GM12878 (cell line): ENCODE measurements at regions not wholly inside any gene's neighbourhood (a gene's known extent, or its start where the extent isn't known, plus 50 kb on each side); places are given as distances from the start of the nearest gene placed in this dataset.

ENCODE experiments used
- ATAC-seq: fragments of 200-7000 bp; cut with Tn5 transposase; 3 replicates; pipeline ENCODE4 v1.9.1; 2020; ENCODE audit warnings: mild to moderate bottlenecking, moderate library complexity
- BruUV-seq: library from RNA; stranded (reverse); fragments of 400-500 nt; replicated peaks from 2 replicates; lab custom pipeline; 2021; lab: Mats Ljungman, UMichigan
- CTCF ChIA-PET: fragments of 300-600 bp; sonication (Branson Sonifier 250); formaldehyde crosslinking; extraction: SDS; loops from one replicate; lab custom pipeline; 2021; ENCODE audit warnings: inconsistent platforms; lab: Yijun Ruan, JAX
- POLR2A ChIA-PET: fragments of 350-600 bp; formaldehyde crosslinking; extraction: SDS; loops from one replicate; lab custom pipeline; 2021; ENCODE audit warnings: inconsistent platforms; lab: Charles Lee
- RAD21 ChIA-PET: fragments of 300-600 bp; sonication (Branson Sonifier 250); formaldehyde crosslinking; loops from one replicate; lab custom pipeline; 2023; ENCODE audit warnings: antibody characterized with exemption; ENCODE audit not compliant: unreplicated experiment; lab: Charles Lee
- SMC1A ChIA-PET: fragments of 300-600 bp; sonication (Branson Sonifier 250); formaldehyde crosslinking; loops from one replicate; lab custom pipeline; 2023; ENCODE audit not compliant: unreplicated experiment, uncharacterized antibody; lab: Charles Lee
- DNase-seq: peaks from one replicate; pipeline ENCODE4 v3.0.0-alpha.2; 2011; ENCODE audit warnings: low read depth, low spot score
- FAIRE-seq: peaks from 3 replicates; lab custom pipeline; 2011; peaks lifted over from hg19 to GRCh38; lab: Jason Lieb, UNC
- H2AFZ ChIP-seq: 2 replicates; pipeline ENCODE4 v1.6.0; 2011; ENCODE audit warnings: low read depth, low read length, control low read depth; ENCODE audit not compliant: control insufficient read depth
- H3K27ac ChIP-seq: 2 replicates; pipeline ENCODE4 v1.5.1; 2011; ENCODE audit warnings: control low read depth; ENCODE audit not compliant: control insufficient read depth, insufficient read depth
- H3K27me3 ChIP-seq, 2 experiments: replicated peaks in 1 of 2; 2 replicates each; pipeline versions ENCODE4 v1.6.0 to v1.6.1; 2011; ENCODE audit warnings: low read length in 1 of 2; ENCODE audit not compliant: control insufficient read depth in 2 of 2, insufficient read depth in 2 of 2
- H3K36me3 ChIP-seq, 2 experiments: 2 replicates each; pipeline ENCODE4 v1.5.1; 2011; ENCODE audit warnings: low read length in 1 of 2; ENCODE audit not compliant: control insufficient read depth in 2 of 2, insufficient read depth in 2 of 2
- H3K4me1 ChIP-seq: 2 replicates; pipeline ENCODE4 v1.6.1; 2011; ENCODE audit warnings: mild to moderate bottlenecking, low read length, moderate library complexity, mixed read lengths; ENCODE audit not compliant: control insufficient read depth, insufficient read depth
- H3K4me2 ChIP-seq: 2 replicates; pipeline ENCODE4 v1.6.0; 2011; ENCODE audit warnings: control low read depth; ENCODE audit not compliant: control insufficient read depth, insufficient read depth
- H3K4me3 ChIP-seq: fragments of 200-600 bp; sonication (generic); 2 replicates; pipeline ENCODE4 v1.5.1; 2016
- H3K79me2 ChIP-seq: 2 replicates; pipeline ENCODE4 v1.6.0; 2011; ENCODE audit warnings: low read length; ENCODE audit not compliant: control insufficient read depth, insufficient read depth
- H3K9ac ChIP-seq: 2 replicates; pipeline ENCODE4 v1.8.0; 2011; ENCODE audit warnings: low read length, control low read depth, mixed read lengths; ENCODE audit not compliant: control insufficient read depth, insufficient read depth
- H3K9me3 ChIP-seq: replicated peaks from 3 replicates; pipeline ENCODE4 v1.5.1; 2011; ENCODE audit warnings: mild to moderate bottlenecking, low read length; ENCODE audit not compliant: control insufficient read depth, insufficient read depth
- H4K20me1 ChIP-seq: 2 replicates; pipeline ENCODE4 v1.6.0; 2011; ENCODE audit not compliant: control insufficient read depth, insufficient read depth
- CBX3 ChIP-seq: fragments of 200-600 bp; sonication (generic); IDR thresholded peaks from 2 replicates; pipeline ENCODE4 v1.6.1; 2016; ENCODE audit warnings: low read depth, borderline replicate concordance
- EZH2 ChIP-seq: IDR thresholded peaks from 2 replicates; pipeline ENCODE4 v1.6.1; 2012; ENCODE audit warnings: low read depth, mild to moderate bottlenecking, control low read depth, inconsistent platforms, low read length, borderline replicate concordance; ENCODE audit not compliant: control insufficient read depth
- GATAD2B ChIP-seq: fragments of 450-650 bp; conservative IDR thresholded peaks from 2 replicates; pipeline ENCODE4 v1.6.1; 2017; ENCODE audit warnings: low read depth, mild to moderate bottlenecking, moderate library complexity
- LARP7 ChIP-seq: fragments of 450-650 bp; IDR thresholded peaks from 2 replicates; pipeline ENCODE4 v1.6.1; 2017; ENCODE audit warnings: mild to moderate bottlenecking
- NFYB ChIP-seq: IDR thresholded peaks from 2 replicates; pipeline ENCODE4 v1.6.1; 2011; ENCODE audit warnings: low read depth, mild to moderate bottlenecking, low read length, improper control_type of control experiment, moderate library complexity; ENCODE audit not compliant: insufficient read depth
- NRF1 ChIP-seq: conservative IDR thresholded peaks from 2 replicates; pipeline ENCODE4 v1.6.1; 2011; ENCODE audit warnings: mild to moderate bottlenecking, low read depth, low read length, improper control_type of control experiment
- POLR2AphosphoS2 ChIP-seq: IDR thresholded peaks from 2 replicates; pipeline ENCODE4 v1.6.1; 2011; ENCODE audit warnings: low read depth, mild to moderate bottlenecking, low read length, improper control_type of control experiment, moderate library complexity
- RFX5 ChIP-seq: IDR thresholded peaks from 2 replicates; pipeline ENCODE4 v1.6.1; 2011; ENCODE audit warnings: low read depth, low read length, improper control_type of control experiment
- SMAD1 ChIP-seq: fragments of 450-650 bp; IDR thresholded peaks from 2 replicates; pipeline ENCODE4 v1.6.1; 2018; ENCODE audit warnings: mild to moderate bottlenecking, low read depth; ENCODE audit not compliant: partially characterized antibody
- ZBED1 ChIP-seq: IDR thresholded peaks from 2 replicates; pipeline ENCODE4 v1.6.1; 2016; ENCODE audit warnings: borderline replicate concordance
- WGBS: methylation state at CpG from one replicate; pipeline ENCODE4 v1.1.6; 2016; ENCODE audit warnings: low lambda C conversion rate; ENCODE audit not compliant: insufficient replicate concordance, insufficient coverage; ENCODE audit errors: missing lambda C conversion rate; 5-methylcytosine and 5-hydroxymethylcytosine counted together
- in situ Hi-C: fragments of 300-500 bp; cut with MboI; formaldehyde crosslinking; loops from 9 replicates; pipeline ENCODE4 v1.14.3; 2018; ENCODE audit warnings: mixed read lengths
- intact Hi-C: fragments of 100-400 bp; cut with micrococcal nuclease; formaldehyde crosslinking; loops from one replicate; pipeline ENCODE4 v1.14.2; 2022; ENCODE audit not compliant: unreplicated experiment
- TF ChIP-seq, protein P1 (sequence below): IDR thresholded peaks from 2 replicates; pipeline ENCODE4 v1.6.1; 2012; ENCODE audit warnings: mild to moderate bottlenecking, low read depth, low read length
- TF ChIP-seq, protein P2 (sequence below): fragments of 150-350 bp; IDR thresholded peaks from 2 replicates; pipeline ENCODE4 v1.6.1; 2014; ENCODE audit warnings: mild to moderate bottlenecking, low read depth, low read length
- TF ChIP-seq, protein P3 (sequence below): fragments of 450-650 bp; conservative IDR thresholded peaks from 2 replicates; pipeline ENCODE4 v1.6.1; 2017; ENCODE audit warnings: mild to moderate bottlenecking, moderate library complexity
- TF ChIP-seq, protein P4 (sequence below): fragments of 450-650 bp; IDR thresholded peaks from 2 replicates; pipeline ENCODE4 v1.6.1; 2018; ENCODE audit warnings: mild to moderate bottlenecking, low read depth, moderate library complexity; ENCODE audit not compliant: partially characterized antibody

DNA sequence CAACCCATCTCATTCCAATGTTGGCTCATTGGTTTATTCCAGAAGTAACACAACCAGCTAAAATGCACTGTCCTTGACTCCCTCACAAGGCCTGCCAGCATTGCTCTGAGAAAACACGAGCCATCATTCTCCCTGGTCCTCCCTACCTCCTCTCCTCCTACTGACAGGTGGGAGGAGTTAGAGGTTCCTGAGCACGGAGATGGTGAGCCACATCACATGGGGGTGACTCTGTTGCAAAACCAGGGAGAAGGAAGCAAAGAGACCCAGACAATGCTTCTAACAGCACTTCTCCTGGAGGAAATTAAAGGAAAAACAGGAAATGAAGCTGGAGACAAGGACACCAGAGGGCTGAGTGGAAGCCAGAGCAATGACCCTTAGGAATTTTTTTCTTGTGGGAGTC, 667.4 kb downstream of the NTRK3 start:
- no TSS peak for BruUV-seq
- no peak overlapping the region for H3K4me3 ChIP-seq
- ATAC-seq, result no peak
- H3K79me2 ChIP-seq, result no peaks in the 10 kb centered on the region
- ChIA-PET CTCF (no interaction called here), RAD21 (no interaction called here), SMC1A (no interaction called here), POLR2A (no interaction called here)
- H3K9ac ChIP-seq, result no peak overlapping the region
- no peak overlapping the region for H3K4me2 ChIP-seq
- H3K27me3 ChIP-seq, result no peaks in the 10 kb centered on the region
- no peak for FAIRE-seq
- intact Hi-C loops (no loop called here), in situ Hi-C loops (no loop called here)
- H4K20me1 ChIP-seq, result no peaks in the 10 kb centered on the region
- H3K27ac ChIP-seq, result no peak overlapping the region
- H3K9me3 ChIP-seq, result no peaks in the 10 kb centered on the region; the same call in 2 of the 3 replicates
- no peaks in the 10 kb centered on the region for H3K36me3 ChIP-seq
- H3K4me1 ChIP-seq, result no peaks in the 10 kb centered on the region
- DNase-seq, result no peak
- WGBS, result 7% methylated on average over 2 of the region's 2 CpGs
- no peak overlapping the region for H2AFZ ChIP-seq
- TF ChIP-seq, protein P1, sequence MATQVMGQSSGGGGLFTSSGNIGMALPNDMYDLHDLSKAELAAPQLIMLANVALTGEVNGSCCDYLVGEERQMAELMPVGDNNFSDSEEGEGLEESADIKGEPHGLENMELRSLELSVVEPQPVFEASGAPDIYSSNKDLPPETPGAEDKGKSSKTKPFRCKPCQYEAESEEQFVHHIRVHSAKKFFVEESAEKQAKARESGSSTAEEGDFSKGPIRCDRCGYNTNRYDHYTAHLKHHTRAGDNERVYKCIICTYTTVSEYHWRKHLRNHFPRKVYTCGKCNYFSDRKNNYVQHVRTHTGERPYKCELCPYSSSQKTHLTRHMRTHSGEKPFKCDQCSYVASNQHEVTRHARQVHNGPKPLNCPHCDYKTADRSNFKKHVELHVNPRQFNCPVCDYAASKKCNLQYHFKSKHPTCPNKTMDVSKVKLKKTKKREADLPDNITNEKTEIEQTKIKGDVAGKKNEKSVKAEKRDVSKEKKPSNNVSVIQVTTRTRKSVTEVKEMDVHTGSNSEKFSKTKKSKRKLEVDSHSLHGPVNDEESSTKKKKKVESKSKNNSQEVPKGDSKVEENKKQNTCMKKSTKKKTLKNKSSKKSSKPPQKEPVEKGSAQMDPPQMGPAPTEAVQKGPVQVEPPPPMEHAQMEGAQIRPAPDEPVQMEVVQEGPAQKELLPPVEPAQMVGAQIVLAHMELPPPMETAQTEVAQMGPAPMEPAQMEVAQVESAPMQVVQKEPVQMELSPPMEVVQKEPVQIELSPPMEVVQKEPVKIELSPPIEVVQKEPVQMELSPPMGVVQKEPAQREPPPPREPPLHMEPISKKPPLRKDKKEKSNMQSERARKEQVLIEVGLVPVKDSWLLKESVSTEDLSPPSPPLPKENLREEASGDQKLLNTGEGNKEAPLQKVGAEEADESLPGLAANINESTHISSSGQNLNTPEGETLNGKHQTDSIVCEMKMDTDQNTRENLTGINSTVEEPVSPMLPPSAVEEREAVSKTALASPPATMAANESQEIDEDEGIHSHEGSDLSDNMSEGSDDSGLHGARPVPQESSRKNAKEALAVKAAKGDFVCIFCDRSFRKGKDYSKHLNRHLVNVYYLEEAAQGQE, result no peak
- TF ChIP-seq, protein P2, sequence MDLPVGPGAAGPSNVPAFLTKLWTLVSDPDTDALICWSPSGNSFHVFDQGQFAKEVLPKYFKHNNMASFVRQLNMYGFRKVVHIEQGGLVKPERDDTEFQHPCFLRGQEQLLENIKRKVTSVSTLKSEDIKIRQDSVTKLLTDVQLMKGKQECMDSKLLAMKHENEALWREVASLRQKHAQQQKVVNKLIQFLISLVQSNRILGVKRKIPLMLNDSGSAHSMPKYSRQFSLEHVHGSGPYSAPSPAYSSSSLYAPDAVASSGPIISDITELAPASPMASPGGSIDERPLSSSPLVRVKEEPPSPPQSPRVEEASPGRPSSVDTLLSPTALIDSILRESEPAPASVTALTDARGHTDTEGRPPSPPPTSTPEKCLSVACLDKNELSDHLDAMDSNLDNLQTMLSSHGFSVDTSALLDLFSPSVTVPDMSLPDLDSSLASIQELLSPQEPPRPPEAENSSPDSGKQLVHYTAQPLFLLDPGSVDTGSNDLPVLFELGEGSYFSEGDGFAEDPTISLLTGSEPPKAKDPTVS, result no peak
- TF ChIP-seq EZH2 (no peak), GATAD2B (no peak), NRF1 (no peak), LARP7 (no peak), ZBED1 (no peak), NFYB (no peak), RFX5 (no peak), SMAD1 (no peak), CBX3 (no peak), POLR2AphosphoS2 (no peak)
- TF ChIP-seq, protein P3, sequence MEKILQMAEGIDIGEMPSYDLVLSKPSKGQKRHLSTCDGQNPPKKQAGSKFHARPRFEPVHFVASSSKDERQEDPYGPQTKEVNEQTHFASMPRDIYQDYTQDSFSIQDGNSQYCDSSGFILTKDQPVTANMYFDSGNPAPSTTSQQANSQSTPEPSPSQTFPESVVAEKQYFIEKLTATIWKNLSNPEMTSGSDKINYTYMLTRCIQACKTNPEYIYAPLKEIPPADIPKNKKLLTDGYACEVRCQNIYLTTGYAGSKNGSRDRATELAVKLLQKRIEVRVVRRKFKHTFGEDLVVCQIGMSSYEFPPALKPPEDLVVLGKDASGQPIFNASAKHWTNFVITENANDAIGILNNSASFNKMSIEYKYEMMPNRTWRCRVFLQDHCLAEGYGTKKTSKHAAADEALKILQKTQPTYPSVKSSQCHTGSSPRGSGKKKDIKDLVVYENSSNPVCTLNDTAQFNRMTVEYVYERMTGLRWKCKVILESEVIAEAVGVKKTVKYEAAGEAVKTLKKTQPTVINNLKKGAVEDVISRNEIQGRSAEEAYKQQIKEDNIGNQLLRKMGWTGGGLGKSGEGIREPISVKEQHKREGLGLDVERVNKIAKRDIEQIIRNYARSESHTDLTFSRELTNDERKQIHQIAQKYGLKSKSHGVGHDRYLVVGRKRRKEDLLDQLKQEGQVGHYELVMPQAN, result no peak
- TF ChIP-seq, protein P4, sequence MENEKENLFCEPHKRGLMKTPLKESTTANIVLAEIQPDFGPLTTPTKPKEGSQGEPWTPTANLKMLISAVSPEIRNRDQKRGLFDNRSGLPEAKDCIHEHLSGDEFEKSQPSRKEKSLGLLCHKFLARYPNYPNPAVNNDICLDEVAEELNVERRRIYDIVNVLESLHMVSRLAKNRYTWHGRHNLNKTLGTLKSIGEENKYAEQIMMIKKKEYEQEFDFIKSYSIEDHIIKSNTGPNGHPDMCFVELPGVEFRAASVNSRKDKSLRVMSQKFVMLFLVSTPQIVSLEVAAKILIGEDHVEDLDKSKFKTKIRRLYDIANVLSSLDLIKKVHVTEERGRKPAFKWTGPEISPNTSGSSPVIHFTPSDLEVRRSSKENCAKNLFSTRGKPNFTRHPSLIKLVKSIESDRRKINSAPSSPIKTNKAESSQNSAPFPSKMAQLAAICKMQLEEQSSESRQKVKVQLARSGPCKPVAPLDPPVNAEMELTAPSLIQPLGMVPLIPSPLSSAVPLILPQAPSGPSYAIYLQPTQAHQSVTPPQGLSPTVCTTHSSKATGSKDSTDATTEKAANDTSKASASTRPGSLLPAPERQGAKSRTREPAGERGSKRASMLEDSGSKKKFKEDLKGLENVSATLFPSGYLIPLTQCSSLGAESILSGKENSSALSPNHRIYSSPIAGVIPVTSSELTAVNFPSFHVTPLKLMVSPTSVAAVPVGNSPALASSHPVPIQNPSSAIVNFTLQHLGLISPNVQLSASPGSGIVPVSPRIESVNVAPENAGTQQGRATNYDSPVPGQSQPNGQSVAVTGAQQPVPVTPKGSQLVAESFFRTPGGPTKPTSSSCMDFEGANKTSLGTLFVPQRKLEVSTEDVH, result no peak
